Muscle layer of duodenum (tissue), 2 donors: ENCODE measurements at regions not wholly inside any gene's neighbourhood (a gene's known extent, or its start where the extent isn't known, plus 50 kb on each side); places are given as distances from the start of the nearest gene placed in this dataset.
"Not testable (repeated sequence)": the region's sequence is repeated elsewhere in the genome, so short reads cannot be mapped to it uniquely, and the experiment has no call there.

ENCODE experiments used
- H3K27ac ChIP-seq: one replicate; pipeline ENCODE4 v1.7.0; 2013; ENCODE audit warnings: mild to moderate bottlenecking, low read length
- H3K27me3 ChIP-seq: one replicate; pipeline ENCODE4 v1.7.0; 2013; ENCODE audit warnings: low read depth, mild to moderate bottlenecking, control low read depth, low read length
- H3K36me3 ChIP-seq, 2 donors: one replicate each; pipeline ENCODE4 v1.7.0; 2013; ENCODE audit warnings: low read length in 2 of 2, control low read depth in 1 of 2, mild to moderate bottlenecking in 1 of 2; ENCODE audit not compliant: insufficient read depth in 2 of 2, control insufficient read depth in 1 of 2
- H3K4me1 ChIP-seq, 2 donors: one replicate each; pipeline ENCODE4 v1.7.0; 2013; ENCODE audit warnings: low read length in 2 of 2, mild to moderate bottlenecking in 2 of 2, control low read depth in 1 of 2, moderate library complexity in 1 of 2; ENCODE audit not compliant: insufficient read depth in 2 of 2, control insufficient read depth in 1 of 2
- H3K4me3 ChIP-seq, 2 donors: one replicate each; pipeline ENCODE4 v1.7.0; 2013; ENCODE audit warnings: low read length in 2 of 2, low read depth in 1 of 2, mild to moderate bottlenecking in 1 of 2
- H3K9me3 ChIP-seq, 2 donors: one replicate each; pipeline ENCODE4 v1.7.0; 2013; ENCODE audit warnings: low read length in 2 of 2, control low read depth in 1 of 2, mild to moderate bottlenecking in 1 of 2; ENCODE audit not compliant: control insufficient read depth in 1 of 2
- donor health status: healthy.

DNA sequence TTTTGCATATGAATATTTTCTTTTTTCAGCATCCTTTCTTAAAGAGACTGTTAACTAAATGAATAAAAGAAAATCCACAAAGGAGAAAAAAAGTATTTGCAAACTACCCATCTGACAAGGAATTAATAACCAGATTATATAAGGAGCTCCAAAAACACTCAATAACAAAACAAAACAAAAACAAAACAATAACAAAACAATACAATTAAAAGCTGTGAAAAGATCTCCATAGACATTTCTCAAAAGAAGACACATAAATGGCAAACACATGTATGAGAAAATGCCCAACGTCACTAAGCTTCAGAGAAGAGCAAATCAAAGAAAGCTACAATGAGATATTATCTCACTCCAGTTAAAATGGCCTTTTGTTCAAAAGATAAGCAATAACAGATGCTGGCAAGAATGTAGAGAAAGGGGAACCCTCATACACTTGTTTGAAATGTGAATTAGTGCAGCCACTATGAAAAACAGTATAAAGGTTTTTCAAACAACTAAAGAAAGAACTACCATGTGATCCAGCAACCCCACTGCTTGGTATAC lies 1310.0 kb upstream of the EYS start:
- H3K27ac ChIP-seq, result no peak overlapping the region
- no peaks in the 10 kb centered on the region for H3K9me3 ChIP-seq
- H3K27me3 ChIP-seq, result no peaks in the 10 kb centered on the region
- H3K36me3 ChIP-seq, result no peaks in the 10 kb centered on the region
- no peak overlapping the region for H3K4me3 ChIP-seq
- no peaks in the 10 kb centered on the region for H3K4me1 ChIP-seq

DNA sequence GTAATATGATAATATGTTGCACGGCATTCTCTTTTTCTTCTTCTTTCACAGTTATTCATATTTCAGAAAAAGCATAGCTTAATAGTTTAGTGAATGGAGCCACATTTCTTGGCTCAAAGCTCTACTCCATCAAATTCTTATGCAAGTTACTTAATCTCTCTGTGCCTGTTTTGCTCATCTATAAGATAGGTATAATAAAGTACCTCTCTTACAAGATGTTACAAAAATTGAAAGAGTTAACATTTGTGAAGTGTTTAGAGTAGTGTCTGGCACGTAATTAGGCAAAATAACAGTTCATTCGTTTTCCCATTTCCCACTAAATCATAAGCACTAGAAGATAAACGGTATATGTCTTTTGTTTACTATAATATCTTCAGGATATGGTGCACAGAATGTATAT lies 1304.4 kb upstream of the EYS start:
- Histone ChIP-seq H3K36me3 (no peaks in the 10 kb centered on the region), H3K4me1 (no peaks in the 10 kb centered on the region), H3K27me3 (no peaks in the 10 kb centered on the region), H3K9me3 (no peaks in the 10 kb centered on the region), H3K27ac (no peak overlapping the region), H3K4me3 (no peak overlapping the region)

DNA sequence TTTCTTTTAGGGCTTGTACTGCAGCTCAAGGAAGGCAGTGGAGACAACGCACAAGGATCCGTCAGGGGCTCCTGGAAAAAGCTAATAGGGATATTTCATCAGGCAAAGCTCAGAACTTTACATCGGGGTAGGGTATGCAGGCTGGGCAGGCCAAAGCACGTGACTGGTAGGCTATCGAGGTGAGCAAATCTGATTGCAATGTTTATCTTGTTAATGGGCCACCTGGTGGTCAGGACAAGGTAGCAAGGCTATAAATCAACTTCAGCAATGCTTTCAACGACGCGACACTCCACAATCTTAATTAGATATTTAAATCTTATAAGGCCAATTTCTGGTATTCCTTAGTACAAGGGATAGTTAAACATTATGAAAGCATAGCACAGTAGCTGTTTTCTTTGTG lies 1302.8 kb upstream of the EYS start:
- Histone ChIP-seq H3K27ac (no peak overlapping the region), H3K9me3 (no peaks in the 10 kb centered on the region), H3K4me3 (no peak overlapping the region), H3K27me3 (no peaks in the 10 kb centered on the region), H3K4me1 (no peaks in the 10 kb centered on the region), H3K36me3 (no peaks in the 10 kb centered on the region)

DNA sequence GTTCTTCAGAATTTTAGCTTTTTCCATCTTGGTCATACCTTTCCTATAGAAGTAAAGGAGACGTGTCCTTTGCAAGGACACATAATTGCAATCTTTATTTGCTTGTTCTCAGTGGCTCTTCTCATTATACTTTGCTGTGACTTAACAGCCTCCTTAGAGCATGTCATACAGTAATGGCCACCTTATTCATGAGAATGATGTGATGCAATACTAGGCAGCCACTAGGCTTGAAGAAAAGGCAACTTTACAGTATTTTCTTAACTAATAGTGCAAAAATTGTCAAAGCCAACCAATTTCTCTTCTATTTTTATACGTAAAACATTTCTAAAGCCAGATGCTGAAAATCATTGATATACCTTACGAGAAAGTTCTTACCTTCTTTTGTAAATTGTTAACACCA lies 1296.8 kb upstream of the EYS start:
- Histone ChIP-seq H3K27me3 (no peaks in the 10 kb centered on the region), H3K36me3 (no peaks in the 10 kb centered on the region), H3K4me3 (no peak overlapping the region), H3K27ac (no peak overlapping the region), H3K9me3 (no peaks in the 10 kb centered on the region), H3K4me1 (no peaks in the 10 kb centered on the region)

DNA sequence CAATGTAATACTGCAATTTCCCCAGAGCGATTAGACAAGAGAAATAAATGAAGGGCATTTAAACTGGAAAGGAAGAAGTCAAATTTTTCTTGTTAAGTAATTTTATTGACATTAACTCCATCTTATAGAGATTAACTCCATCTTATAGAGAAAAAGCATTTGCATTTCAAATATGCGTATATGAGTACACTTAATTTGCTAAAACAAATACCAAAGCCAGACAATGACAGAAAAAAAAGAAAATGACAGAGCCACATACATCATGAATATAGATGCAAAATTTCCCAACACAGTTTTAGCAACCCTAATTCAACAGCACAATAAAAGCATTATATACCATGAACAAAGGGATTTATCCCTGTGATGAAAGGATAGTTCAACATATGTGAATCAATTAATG lies 1293.1 kb upstream of the EYS start:
- no peaks in the 10 kb centered on the region for H3K27me3 ChIP-seq
- no peaks in the 10 kb centered on the region for H3K4me1 ChIP-seq
- no peak overlapping the region for H3K4me3 ChIP-seq
- H3K36me3 ChIP-seq, result no peaks in the 10 kb centered on the region
- no peaks in the 10 kb centered on the region for H3K9me3 ChIP-seq
- H3K27ac ChIP-seq, result no peak overlapping the region

DNA sequence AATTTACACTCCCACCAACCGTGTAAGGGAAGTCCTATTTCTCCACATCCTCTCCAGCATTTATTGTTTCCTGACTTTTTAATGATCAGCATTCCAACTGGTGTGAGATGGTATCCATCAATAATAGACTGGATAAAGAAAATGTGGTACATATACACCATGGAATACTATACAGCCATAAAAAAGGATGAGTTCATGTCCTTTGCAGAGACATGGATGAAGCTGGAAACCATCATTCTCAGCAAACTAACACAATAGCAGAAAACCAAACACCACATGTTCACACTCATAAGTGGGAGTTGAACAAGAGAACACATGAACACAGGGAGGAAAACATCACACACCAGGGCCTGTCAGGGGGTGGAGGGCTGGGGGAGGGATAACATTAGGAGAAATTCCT lies 1290.6 kb upstream of the EYS start:
- H3K27me3 ChIP-seq, H3K27ac ChIP-seq, H3K4me1 ChIP-seq, H3K4me3 ChIP-seq, H3K9me3 ChIP-seq, H3K36me3 ChIP-seq: not testable (repeated sequence)

DNA sequence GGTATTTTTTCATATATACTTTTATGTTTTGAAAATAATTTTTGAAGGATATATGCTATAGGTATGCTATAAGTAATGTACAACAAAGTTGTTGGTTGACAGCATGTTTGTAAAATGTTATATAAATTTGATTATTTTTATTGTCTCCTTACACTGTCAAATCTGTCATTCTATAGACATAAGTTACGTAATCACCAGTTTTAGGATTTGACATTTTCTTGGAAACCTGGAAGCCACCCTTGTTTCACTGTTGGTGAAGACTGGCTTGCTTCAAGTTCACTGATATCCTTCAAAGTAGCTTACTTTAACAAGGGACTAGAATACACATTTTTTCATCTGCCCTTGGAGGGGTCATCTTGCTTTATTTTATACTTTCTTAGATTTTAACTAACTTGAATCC lies 1288.6 kb upstream of the EYS start:
- Histone ChIP-seq H3K4me1 (no peaks in the 10 kb centered on the region), H3K27ac (no peak overlapping the region), H3K36me3 (no peaks in the 10 kb centered on the region), H3K9me3 (no peaks in the 10 kb centered on the region), H3K4me3 (no peak overlapping the region), H3K27me3 (no peaks in the 10 kb centered on the region)

DNA sequence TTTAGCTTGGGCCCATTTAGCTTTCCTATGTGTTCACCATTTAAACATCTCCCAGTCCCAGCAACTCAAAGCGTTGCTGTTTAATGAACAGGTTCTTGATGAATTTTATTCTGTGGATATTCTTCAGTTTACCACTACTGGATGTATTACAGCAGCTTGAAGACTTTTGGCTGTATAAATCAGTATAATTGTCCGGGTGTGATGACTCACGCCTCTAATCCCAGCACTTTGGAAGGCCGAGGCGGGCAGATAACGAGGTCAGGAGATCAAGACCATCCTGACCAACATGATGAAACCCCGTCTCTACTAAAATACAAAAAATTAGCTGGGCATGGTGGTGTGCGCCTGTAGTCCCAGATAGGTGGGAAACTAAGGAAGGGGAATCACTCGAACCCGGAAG lies 1286.7 kb upstream of the EYS start:
- not testable (repeated sequence) for H3K36me3 ChIP-seq, H3K4me3 ChIP-seq, H3K27ac ChIP-seq, H3K27me3 ChIP-seq, H3K9me3 ChIP-seq, H3K4me1 ChIP-seq

DNA sequence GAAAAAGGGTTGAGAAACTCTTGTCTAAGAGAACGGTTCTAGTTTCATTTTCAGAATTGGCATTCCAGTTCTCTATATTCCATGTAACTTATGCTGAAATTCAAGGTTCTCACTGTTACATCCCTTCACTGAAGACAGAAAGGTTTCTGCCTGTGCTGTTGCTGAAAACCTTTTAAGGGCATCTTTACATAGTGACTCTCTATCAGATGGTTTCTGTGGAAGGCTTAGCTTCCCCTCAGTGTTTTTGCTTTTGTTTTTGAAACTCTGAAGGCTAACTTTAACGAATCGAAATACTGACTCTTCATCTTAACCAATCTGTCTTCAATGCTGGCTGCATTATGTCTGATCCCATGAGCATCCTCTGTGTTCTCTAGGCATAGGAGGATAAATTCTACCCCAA lies 1286.2 kb upstream of the EYS start:
- no peak overlapping the region for H3K27ac ChIP-seq
- H3K36me3 ChIP-seq, result no peaks in the 10 kb centered on the region
- H3K9me3 ChIP-seq, result no peaks in the 10 kb centered on the region
- no peaks in the 10 kb centered on the region for H3K4me1 ChIP-seq
- no peaks in the 10 kb centered on the region for H3K27me3 ChIP-seq
- H3K4me3 ChIP-seq, result no peak overlapping the region

DNA sequence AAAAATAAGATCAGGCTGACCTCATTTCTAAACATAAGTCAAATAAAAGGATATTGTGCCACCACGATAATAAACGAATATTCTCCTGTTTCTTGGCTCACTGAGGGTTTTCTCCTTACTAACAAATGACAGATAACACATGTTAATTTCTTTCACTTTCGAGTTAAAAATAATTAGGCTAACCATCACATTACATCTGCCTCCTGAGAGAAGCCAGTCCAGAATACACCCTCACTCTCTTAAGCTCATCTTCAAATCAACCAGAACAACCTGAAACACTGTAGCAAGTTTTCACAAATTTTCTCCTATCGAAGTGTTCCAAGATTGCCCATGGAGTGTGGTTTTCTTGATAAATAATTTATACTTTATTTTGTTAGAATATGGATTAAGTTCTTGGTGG lies 1285.6 kb upstream of the EYS start:
- Histone ChIP-seq H3K4me3 (no peak overlapping the region), H3K36me3 (no peaks in the 10 kb centered on the region)

DNA sequence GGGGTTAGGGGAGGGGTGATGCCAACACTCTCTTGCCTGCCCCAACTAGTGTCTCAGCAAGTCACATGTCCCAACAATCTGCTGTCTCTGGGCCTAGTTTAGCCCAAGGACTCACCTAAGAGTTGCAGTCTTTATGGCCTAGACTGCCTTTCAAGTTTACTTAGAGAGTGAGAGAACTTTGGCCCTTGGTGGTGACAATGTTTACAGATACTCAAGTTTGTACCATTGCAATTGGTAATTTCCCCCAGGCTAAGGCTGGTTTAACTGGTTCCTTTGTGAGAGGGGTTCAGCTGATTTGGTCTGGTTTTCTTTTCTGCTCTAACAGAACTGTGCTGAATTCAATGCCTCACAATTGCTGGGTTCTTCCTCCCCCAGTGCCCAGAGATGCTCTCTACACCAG lies 1279.9 kb upstream of the EYS start:
- no peak overlapping the region for H3K4me3 ChIP-seq
- peaks cover 0 to 10% of the 10 kb centered on the region in 2 donors for H3K9me3 ChIP-seq
- H3K4me1 ChIP-seq, result no peaks in the 10 kb centered on the region
- H3K36me3 ChIP-seq, result no peaks in the 10 kb centered on the region
- H3K27ac ChIP-seq, result no peak overlapping the region
- H3K27me3 ChIP-seq, result no peaks in the 10 kb centered on the region

More for the DNA sequence above, 1285.6 kb upstream of the EYS start:
- Histone ChIP-seq H3K4me1 (no peaks in the 10 kb centered on the region), H3K9me3 (no peaks in the 10 kb centered on the region), H3K27ac (no peak overlapping the region), H3K27me3 (no peaks in the 10 kb centered on the region)

DNA sequence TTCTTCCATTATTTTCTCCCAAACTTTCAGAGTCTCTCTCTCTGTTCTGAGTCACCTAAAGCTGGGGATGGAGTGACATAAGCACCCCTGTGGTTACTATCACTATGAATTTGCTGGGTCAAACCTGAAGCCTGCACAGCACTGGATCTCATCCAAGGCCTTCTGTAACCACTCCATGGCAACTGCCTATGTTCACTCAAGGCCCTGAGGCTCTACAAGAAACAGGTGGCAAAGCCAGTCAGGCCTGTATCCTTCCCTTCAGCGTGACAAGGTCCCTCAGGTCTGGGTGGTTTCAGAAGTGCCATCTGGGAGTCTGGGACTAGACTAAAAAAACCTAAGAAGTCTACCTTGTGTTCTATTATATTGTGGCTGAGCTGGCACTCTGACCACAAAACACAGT lies 1278.8 kb upstream of the EYS start:
- H3K9me3 ChIP-seq, result peaks cover 0 to 10% of the 10 kb centered on the region in 2 donors

More for the DNA sequence above, 1278.8 kb upstream of the EYS start:
- no peak overlapping the region for H3K27ac ChIP-seq
- no peaks in the 10 kb centered on the region for H3K27me3 ChIP-seq
- H3K36me3 ChIP-seq, result no peaks in the 10 kb centered on the region
- no peak overlapping the region for H3K4me3 ChIP-seq
- no peaks in the 10 kb centered on the region for H3K4me1 ChIP-seq
